ENCODE measurements at regions not wholly inside any gene's neighbourhood (a gene's known extent, or its start where the extent isn't known, plus 50 kb on each side); places are given as distances from the start of the nearest gene placed in this dataset.

DNA sequence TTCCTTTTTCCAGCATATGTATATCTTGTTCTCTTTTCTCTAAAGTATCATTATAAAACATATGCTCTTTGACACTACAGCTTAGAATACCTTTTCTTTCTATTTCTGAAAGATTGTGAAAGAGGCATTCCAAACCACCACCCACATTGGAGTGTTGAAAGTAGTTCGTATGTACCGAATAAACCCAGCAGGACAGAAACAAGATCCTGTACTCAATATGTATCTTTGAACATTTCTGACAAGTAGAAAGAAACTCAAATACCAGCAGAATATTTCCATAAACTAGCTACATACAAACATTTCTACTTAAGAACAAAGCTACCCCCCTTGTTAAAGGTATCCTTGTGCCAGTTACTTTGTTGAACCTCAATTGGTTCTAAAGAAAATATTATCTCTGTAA lies 415.3 kb upstream of the ALCAM start:
- 71 to 78% methylated on average over 2 of the region's 2 CpGs for WGBS, 2 donors
- H3K9ac ChIP-seq (ENCODE audit: insufficient read depth in 1 of 2, low read length in 2 of 2), result no peak overlapping the region
- no peak overlapping the region for H3K4me3 ChIP-seq
- DNase-seq (no peak), ATAC-seq (ENCODE audit: insufficient read depth, low FRiP score) (no peak)
- H3K27me3 ChIP-seq (ENCODE audit: control insufficient read depth in 3 of 3, insufficient read depth in 3 of 3, low read length in 2 of 3), result no peaks in the 10 kb centered on the region
- peaks cover 0 to 2% (median 0%) of the 10 kb centered on the region in 4 donors for H3K9me3 ChIP-seq (ENCODE audit: control insufficient read depth in 4 of 4, insufficient read depth in 3 of 4, low read length in 3 of 4)
- TF ChIP-seq, protein P1, sequence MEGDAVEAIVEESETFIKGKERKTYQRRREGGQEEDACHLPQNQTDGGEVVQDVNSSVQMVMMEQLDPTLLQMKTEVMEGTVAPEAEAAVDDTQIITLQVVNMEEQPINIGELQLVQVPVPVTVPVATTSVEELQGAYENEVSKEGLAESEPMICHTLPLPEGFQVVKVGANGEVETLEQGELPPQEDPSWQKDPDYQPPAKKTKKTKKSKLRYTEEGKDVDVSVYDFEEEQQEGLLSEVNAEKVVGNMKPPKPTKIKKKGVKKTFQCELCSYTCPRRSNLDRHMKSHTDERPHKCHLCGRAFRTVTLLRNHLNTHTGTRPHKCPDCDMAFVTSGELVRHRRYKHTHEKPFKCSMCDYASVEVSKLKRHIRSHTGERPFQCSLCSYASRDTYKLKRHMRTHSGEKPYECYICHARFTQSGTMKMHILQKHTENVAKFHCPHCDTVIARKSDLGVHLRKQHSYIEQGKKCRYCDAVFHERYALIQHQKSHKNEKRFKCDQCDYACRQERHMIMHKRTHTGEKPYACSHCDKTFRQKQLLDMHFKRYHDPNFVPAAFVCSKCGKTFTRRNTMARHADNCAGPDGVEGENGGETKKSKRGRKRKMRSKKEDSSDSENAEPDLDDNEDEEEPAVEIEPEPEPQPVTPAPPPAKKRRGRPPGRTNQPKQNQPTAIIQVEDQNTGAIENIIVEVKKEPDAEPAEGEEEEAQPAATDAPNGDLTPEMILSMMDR (IDR thresholded peaks at IDR 0.05; ENCODE audit: control extremely low read depth, extremely low read depth), result no peak
- no peaks in the 10 kb centered on the region for H3K4me1 ChIP-seq (ENCODE audit: control insufficient read depth in 5 of 5, insufficient read depth in 5 of 5, low read length in 5 of 5)
- H3K36me3 ChIP-seq (ENCODE audit: control insufficient read depth in 4 of 4, insufficient read depth in 4 of 4, low read length in 4 of 4), result no peaks in the 10 kb centered on the region
- no peak overlapping the region for H3K27ac ChIP-seq (ENCODE audit: low read depth in 1 of 2, low read length in 1 of 2)

DNA sequence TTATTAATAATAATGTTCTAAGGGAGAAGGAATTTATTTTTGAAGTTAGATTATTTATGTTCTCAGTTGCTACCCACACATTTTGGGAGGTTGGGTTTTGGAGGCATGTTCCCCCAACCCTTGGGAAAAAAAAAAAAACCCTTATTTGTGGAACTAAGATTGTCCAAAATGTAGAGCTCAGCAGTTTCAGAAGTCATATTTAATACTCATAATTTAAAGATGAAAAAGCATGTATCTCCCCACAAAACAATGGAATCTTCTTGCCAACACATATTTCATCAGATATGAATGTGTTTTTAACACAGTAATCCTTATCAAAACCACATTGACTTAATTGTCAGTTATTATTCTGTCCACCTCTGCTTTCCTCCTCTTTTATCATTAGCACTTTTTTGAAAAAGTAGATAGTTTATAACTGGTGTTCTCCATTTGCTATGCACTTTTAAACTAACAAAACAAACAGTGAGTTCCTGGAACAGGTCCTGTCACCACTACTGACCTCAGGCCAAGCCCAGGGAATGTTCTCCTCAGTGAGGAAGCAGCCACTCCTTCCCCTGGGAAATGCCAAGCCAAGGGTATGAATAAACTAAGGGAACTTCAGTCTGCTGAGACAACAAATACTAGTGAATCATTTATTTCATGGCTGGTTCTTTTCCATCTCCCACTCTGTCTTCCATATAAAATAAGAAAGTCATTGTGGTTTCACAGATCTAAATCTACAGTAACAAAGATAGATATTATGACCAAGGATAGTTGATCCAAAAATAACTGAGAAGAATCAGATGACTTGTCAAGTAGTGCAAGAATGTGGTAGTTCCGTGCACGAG lies 414.4 kb upstream of the ALCAM start:
- DNase-seq, result no peak

DNA sequence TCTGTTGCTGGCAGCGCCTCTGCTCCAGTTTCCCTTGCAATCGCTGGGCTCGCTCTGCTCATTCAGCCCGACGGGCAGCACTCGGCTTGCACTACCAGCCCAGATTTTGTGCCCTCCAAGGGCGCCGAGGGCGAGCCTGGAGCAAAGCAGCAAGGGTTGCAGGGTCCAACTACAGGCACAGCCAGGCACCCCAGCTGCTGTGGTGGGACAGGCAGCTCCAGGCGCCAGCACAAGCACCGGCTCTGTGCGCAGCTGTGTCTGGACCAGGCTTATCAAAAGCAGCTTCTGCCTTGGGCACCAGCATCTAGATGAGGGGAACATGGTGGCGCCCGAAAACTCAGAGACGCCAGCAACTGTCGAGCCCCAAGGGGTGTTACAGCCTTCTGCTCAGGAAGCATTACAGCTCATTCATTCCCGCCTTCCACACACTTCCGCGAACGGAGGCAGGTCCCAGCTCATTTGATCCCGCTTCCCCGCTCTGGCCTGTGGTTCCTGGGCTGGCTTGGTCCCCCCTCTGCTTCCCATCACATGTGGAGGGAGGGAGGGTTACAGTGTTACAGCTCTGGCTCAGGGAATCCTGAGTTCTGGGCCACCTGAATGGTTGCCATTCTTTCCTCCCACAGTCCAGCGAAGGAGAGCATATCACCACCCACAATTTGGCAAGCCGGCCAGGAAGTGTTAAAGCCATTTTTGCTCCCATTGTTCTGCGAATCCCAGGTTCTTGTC lies 409.9 kb upstream of the ALCAM start:
- ATAC-seq (ENCODE audit: insufficient read depth, low FRiP score), result no peak
- no peaks in the 10 kb centered on the region for H3K27me3 ChIP-seq (ENCODE audit: control insufficient read depth in 3 of 3, insufficient read depth in 3 of 3, low read length in 2 of 3)
- H3K4me3 ChIP-seq, result no peak overlapping the region
- peaks cover 0 to 9% (median 0%) of the 10 kb centered on the region in 5 donors for H3K4me1 ChIP-seq (ENCODE audit: control insufficient read depth in 5 of 5, insufficient read depth in 5 of 5, low read length in 5 of 5)
- 95% methylated on average over 25 of the region's 25 CpGs for WGBS, 2 donors
- H3K27ac ChIP-seq (ENCODE audit: low read depth in 1 of 2, low read length in 1 of 2), result no peak overlapping the region
- TF ChIP-seq, protein P1 (IDR thresholded peaks at IDR 0.05; ENCODE audit: control extremely low read depth, extremely low read depth), result no peak
- peaks cover 0 to 2% (median 0%) of the 10 kb centered on the region in 4 donors for H3K9me3 ChIP-seq (ENCODE audit: control insufficient read depth in 4 of 4, insufficient read depth in 3 of 4, low read length in 3 of 4)
- no peaks in the 10 kb centered on the region for H3K36me3 ChIP-seq (ENCODE audit: control insufficient read depth in 4 of 4, insufficient read depth in 4 of 4, low read length in 4 of 4)
- H3K9ac ChIP-seq (ENCODE audit: insufficient read depth in 1 of 2, low read length in 2 of 2), result no peak overlapping the region
- no peak for DNase-seq

More for the DNA sequence above, 414.4 kb upstream of the ALCAM start:
- no peaks in the 10 kb centered on the region for H3K27me3 ChIP-seq (ENCODE audit: control insufficient read depth in 3 of 3, insufficient read depth in 3 of 3, low read length in 2 of 3)
- H3K4me1 ChIP-seq (ENCODE audit: control insufficient read depth in 5 of 5, insufficient read depth in 5 of 5, low read length in 5 of 5), result no peaks in the 10 kb centered on the region
- H3K4me3 ChIP-seq, result no peak overlapping the region
- WGBS, 2 donors, result 39 to 55% methylated on average over 2 of the region's 2 CpGs
- H3K27ac ChIP-seq (ENCODE audit: low read depth in 1 of 2, low read length in 1 of 2), result no peak overlapping the region
- no peak overlapping the region for H3K9ac ChIP-seq (ENCODE audit: insufficient read depth in 1 of 2, low read length in 2 of 2)
- TF ChIP-seq, protein P1 (IDR thresholded peaks at IDR 0.05; ENCODE audit: control extremely low read depth, extremely low read depth), result no peak
- no peaks in the 10 kb centered on the region for H3K36me3 ChIP-seq (ENCODE audit: control insufficient read depth in 4 of 4, insufficient read depth in 4 of 4, low read length in 4 of 4)
- peaks cover 0 to 2% (median 0%) of the 10 kb centered on the region in 4 donors for H3K9me3 ChIP-seq (ENCODE audit: control insufficient read depth in 4 of 4, insufficient read depth in 3 of 4, low read length in 3 of 4)
- ATAC-seq (ENCODE audit: insufficient read depth, low FRiP score), result peak; percentile 68

Measured in lung (tissue), 11 donors.